ENCODE measurements at regions not wholly inside any gene's neighbourhood (a gene's known extent, or its start where the extent isn't known, plus 50 kb on each side); places are given as distances from the start of the nearest gene placed in this dataset.

- TF ChIP-seq HMGXB4 (CRISPR knock-in tag; IDR thresholded peaks at IDR 0.05; ENCODE audit: borderline replicate concordance in 1 of 2, low read depth in 1 of 2) (peak in 1 of 2 experiments; percentile 14; a peak in 1 of 4 replicates), CC2D1A (CRISPR knock-in tag; IDR thresholded peaks at IDR 0.05) (no peak), CREB1 (IDR thresholded peaks at IDR 0.05) (no peak), CREB1 (CRISPR knock-in tag; IDR thresholded peaks at IDR 0.05) (no peak), BCL6 (CRISPR knock-in tag; IDR thresholded peaks at IDR 0.05) (peak; percentile 53; the same call in 1 of the 2 replicates), HNRNPL (IDR thresholded peaks at IDR 0.05; ENCODE audit: low read depth, low read length) (peak; percentile 32; the same call in 1 of the 2 replicates), ZNF790 (CRISPR knock-in tag; IDR thresholded peaks at IDR 0.05; ENCODE audit: borderline replicate concordance) (no peak), AHDC1 (CRISPR knock-in tag; IDR thresholded peaks at IDR 0.05; ENCODE audit: borderline replicate concordance) (0 out of 2 replicates have a peak, but pooled peaks have one; percentile 20), FOXJ3 (CRISPR knock-in tag; IDR thresholded peaks at IDR 0.05; ENCODE audit: borderline replicate concordance) (peak; percentile 38; the same call in 1 of the 2 replicates), KDM3A (CRISPR knock-in tag; IDR thresholded peaks at IDR 0.05; ENCODE audit: low read depth) (no peak), ZNF24 (IDR thresholded peaks at IDR 0.05) (no peak), SPEN (CRISPR knock-in tag; IDR thresholded peaks at IDR 0.05; ENCODE audit: low read depth) (peak; percentile 61; the same call in 1 of the 2 replicates), SALL2 (CRISPR knock-in tag; IDR thresholded peaks at IDR 0.05) (peak; percentile 14; the same call in 1 of the 2 replicates), HES4 (CRISPR knock-in tag; IDR thresholded peaks at IDR 0.05; ENCODE audit: borderline replicate concordance) (0 out of 2 replicates have a peak, but pooled peaks have one; percentile 25), GMEB1 (CRISPR knock-in tag; IDR thresholded peaks at IDR 0.05; ENCODE audit: borderline replicate concordance) (no peak), ZNF350 (CRISPR knock-in tag; IDR thresholded peaks at IDR 0.05; ENCODE audit: borderline replicate concordance, low read depth) (no peak), ZNF644 (CRISPR knock-in tag; IDR thresholded peaks at IDR 0.05; ENCODE audit: low read depth) (no peak), KAT7 (CRISPR knock-in tag; IDR thresholded peaks at IDR 0.05; ENCODE audit: borderline replicate concordance) (0 out of 2 replicates have a peak, but pooled peaks have one; percentile 3), ZNF615 (CRISPR knock-in tag; IDR thresholded peaks at IDR 0.05; ENCODE audit: borderline replicate concordance) (no peak), ZNF263 (CRISPR knock-in tag; IDR thresholded peaks at IDR 0.05) (no peak)
Observed at GRCh38 chr17:77282524-77283515, 142.1 kb downstream of the SEC14L1 start (continued).

Measured in HepG2 (cell line).